DOHH2 (cell line): ENCODE measurements at regions not wholly inside any gene's neighbourhood (a gene's known extent, or its start where the extent isn't known, plus 50 kb on each side); places are given as distances from the start of the nearest gene placed in this dataset.
"Not testable (repeated sequence)": the region's sequence is repeated elsewhere in the genome, so short reads cannot be mapped to it uniquely, and the experiment has no call there.

Source experiments
- H3F3A ChIP-seq: fragments of 200-600 bp; sonication (generic), shearing (Covaris generic); 2 replicates; pipeline ENCODE4 v1.6.0; 2016; ENCODE audit warnings: antibody characterized with exemption, mild to moderate bottlenecking; ENCODE audit not compliant: control insufficient read depth, insufficient read depth
- H3K27ac ChIP-seq: fragments of 200-600 bp; sonication (generic); 2 replicates; pipeline ENCODE4 v1.5.1; 2014; ENCODE audit warnings: low read depth, mild to moderate bottlenecking, low read length, moderate library complexity
- H3K27me3 ChIP-seq: fragments of 200-600 bp; sonication (generic); 2 replicates; pipeline ENCODE4 v1.6.1; 2014; ENCODE audit warnings: mild to moderate bottlenecking, low read length, mixed read lengths; ENCODE audit not compliant: control insufficient read depth
- H3K36me3 ChIP-seq: fragments of 200-600 bp; sonication (generic); 2 replicates; pipeline ENCODE4 v1.6.1; 2014; ENCODE audit warnings: mild to moderate bottlenecking, low read length, moderate library complexity, mixed read lengths; ENCODE audit not compliant: control insufficient read depth
- H3K4me1 ChIP-seq: fragments of 200-600 bp; sonication (generic); 2 replicates; pipeline ENCODE4 v1.6.1; 2014; ENCODE audit warnings: mild to moderate bottlenecking, low read length, mixed read lengths; ENCODE audit not compliant: control insufficient read depth
- H3K4me2 ChIP-seq: fragments of 200-600 bp; sonication (generic); 2 replicates; pipeline ENCODE4 v1.6.0; 2014; ENCODE audit warnings: mild to moderate bottlenecking, low read length, moderate library complexity
- H3K4me3 ChIP-seq: fragments of 200-600 bp; sonication (generic); 2 replicates; pipeline ENCODE4 v1.5.1; 2014; ENCODE audit warnings: mild to moderate bottlenecking, low read length, mixed read lengths
- H3K79me2 ChIP-seq: fragments of 200-600 bp; sonication (generic); 2 replicates; pipeline ENCODE4 v1.6.1; 2014; ENCODE audit warnings: mild to moderate bottlenecking, low read length, mixed read lengths; ENCODE audit not compliant: control insufficient read depth
- H3K9me2 ChIP-seq: fragments of 200-600 bp; sonication (generic); replicated peaks from 2 replicates; pipeline ENCODE4 v1.6.1; 2014; ENCODE audit warnings: mild to moderate bottlenecking, low read length, mixed read lengths; ENCODE audit not compliant: control insufficient read depth
- H3K9me3 ChIP-seq: fragments of 200-600 bp; sonication (generic); 2 replicates; pipeline ENCODE4 v1.6.1; 2014; ENCODE audit warnings: antibody characterized with exemption, low read length, mixed read lengths; ENCODE audit not compliant: control insufficient read depth, insufficient read depth
- H4K20me1 ChIP-seq: fragments of 200-600 bp; sonication (generic); 2 replicates; pipeline ENCODE4 v1.6.0; 2014; ENCODE audit warnings: low read depth, mild to moderate bottlenecking, antibody characterized with exemption, low read length, moderate library complexity; ENCODE audit not compliant: control insufficient read depth, insufficient read depth
- EZH2phosphoT487 ChIP-seq: fragments of 200-600 bp; sonication (generic); IDR thresholded peaks from 2 replicates; pipeline ENCODE4 v1.6.1; 2017; ENCODE audit warnings: borderline replicate concordance, mild to moderate bottlenecking, antibody characterized with exemption, low read length, moderate library complexity, mixed read lengths
- TF ChIP-seq, protein P1 (sequence below): fragments of 200-600 bp; sonication (generic); IDR thresholded peaks from one replicate; pipeline ENCODE4 v1.5.1; 2014; ENCODE audit warnings: antibody characterized with exemption, mild to moderate bottlenecking, low read depth, low read length; ENCODE audit not compliant: poor library complexity, severe bottlenecking

DNA sequence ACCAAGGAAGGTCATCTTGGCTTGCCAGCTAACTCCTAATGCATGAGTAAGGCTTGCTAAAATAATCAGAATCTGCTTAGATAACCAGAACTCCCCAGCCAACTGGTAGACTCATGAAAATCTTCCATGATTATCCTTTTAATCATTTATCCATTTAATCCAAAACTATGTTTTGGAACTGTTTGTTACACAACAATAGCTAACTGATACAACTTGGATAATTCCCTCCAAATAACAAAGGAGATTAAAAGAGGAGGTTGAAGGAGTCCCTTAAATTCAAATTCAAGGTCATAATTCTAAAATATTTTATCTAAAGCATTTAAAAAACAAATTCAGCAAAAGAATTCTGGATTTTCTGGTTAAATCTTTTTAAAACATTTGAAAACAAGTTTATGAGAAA is 222.1 kb downstream of the DEPDC1B start:
- Histone ChIP-seq H3K4me2 (no peak overlapping the region), H3K4me1 (no peaks in the 10 kb centered on the region)

DNA sequence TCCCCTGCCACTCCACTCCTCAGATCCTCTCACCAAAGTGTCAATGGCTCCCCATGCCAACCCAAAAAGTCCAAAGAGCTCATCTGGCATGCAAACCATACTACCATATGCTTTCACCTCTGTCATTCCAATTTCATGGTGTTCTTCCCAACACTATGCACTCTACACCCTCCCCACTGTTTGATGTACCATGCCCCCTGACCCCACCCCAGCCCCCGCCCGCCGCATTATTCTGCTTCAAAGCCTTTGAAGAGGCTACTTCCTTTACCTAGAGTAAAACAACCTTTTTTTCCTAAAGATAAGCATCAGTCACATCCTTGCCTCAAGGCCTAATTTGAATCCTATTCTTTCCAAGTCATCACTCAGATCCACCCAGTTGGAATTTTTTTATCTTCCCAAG is 226.3 kb downstream of the DEPDC1B start:
- Histone ChIP-seq H3K27me3 (no peaks in the 10 kb centered on the region), H3F3A (no peaks in the 10 kb centered on the region), H3K36me3 (no peaks in the 10 kb centered on the region), H3K27ac (no peak overlapping the region), H3K4me1 (no peaks in the 10 kb centered on the region), H3K4me2 (no peak overlapping the region), H3K9me3 (peaks cover 4% of the 10 kb centered on the region; the same call in 1 of the 2 replicates), H3K9me2 (no peaks in the 10 kb centered on the region), H3K79me2 (no peaks in the 10 kb centered on the region), H4K20me1 (no peaks in the 10 kb centered on the region), H3K4me3 (no peak overlapping the region)
- TF ChIP-seq EZH2phosphoT487 = no peak
- TF ChIP-seq, protein P1, sequence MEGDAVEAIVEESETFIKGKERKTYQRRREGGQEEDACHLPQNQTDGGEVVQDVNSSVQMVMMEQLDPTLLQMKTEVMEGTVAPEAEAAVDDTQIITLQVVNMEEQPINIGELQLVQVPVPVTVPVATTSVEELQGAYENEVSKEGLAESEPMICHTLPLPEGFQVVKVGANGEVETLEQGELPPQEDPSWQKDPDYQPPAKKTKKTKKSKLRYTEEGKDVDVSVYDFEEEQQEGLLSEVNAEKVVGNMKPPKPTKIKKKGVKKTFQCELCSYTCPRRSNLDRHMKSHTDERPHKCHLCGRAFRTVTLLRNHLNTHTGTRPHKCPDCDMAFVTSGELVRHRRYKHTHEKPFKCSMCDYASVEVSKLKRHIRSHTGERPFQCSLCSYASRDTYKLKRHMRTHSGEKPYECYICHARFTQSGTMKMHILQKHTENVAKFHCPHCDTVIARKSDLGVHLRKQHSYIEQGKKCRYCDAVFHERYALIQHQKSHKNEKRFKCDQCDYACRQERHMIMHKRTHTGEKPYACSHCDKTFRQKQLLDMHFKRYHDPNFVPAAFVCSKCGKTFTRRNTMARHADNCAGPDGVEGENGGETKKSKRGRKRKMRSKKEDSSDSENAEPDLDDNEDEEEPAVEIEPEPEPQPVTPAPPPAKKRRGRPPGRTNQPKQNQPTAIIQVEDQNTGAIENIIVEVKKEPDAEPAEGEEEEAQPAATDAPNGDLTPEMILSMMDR = no peak

More for the DNA sequence above, 222.1 kb downstream of the DEPDC1B start:
- Histone ChIP-seq H3K9me2 (no peaks in the 10 kb centered on the region), H3K27me3 (no peaks in the 10 kb centered on the region), H3K27ac (no peak overlapping the region), H3K9me3 (peaks cover 4% of the 10 kb centered on the region; the same call in 1 of the 2 replicates), H3F3A (no peaks in the 10 kb centered on the region), H4K20me1 (no peaks in the 10 kb centered on the region), H3K4me3 (no peak overlapping the region), H3K36me3 (no peaks in the 10 kb centered on the region), H3K79me2 (no peaks in the 10 kb centered on the region)
- no peak for TF ChIP-seq EZH2phosphoT487
- TF ChIP-seq, protein P1 = no peak

DNA sequence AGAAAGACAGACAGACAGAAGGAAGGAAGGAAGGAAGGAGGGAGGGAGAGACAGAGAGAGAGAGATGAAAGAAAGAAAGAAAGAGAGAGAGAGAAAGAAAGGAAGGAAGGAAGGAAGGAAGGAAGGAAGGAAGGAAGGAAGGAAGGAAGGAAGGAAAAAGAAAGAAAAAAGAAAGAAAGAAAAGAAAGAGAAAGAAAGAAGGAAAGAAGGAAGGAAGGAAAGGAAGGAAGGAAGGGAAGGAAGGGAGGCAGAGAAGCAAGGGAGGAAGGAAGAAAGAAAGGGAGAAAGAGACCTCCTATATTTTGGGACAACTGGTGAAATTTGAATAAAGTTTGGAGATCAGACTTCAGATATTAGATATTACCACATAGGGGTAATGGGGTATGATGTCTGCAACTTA is 226.9 kb downstream of the DEPDC1B start:
- not testable (repeated sequence) for H3K9me2 ChIP-seq, H3K79me2 ChIP-seq, H3K36me3 ChIP-seq, H3F3A ChIP-seq, H4K20me1 ChIP-seq, H3K27me3 ChIP-seq, H3K9me3 ChIP-seq, H3K27ac ChIP-seq, H3K4me2 ChIP-seq, H3K4me1 ChIP-seq, H3K4me3 ChIP-seq

DNA sequence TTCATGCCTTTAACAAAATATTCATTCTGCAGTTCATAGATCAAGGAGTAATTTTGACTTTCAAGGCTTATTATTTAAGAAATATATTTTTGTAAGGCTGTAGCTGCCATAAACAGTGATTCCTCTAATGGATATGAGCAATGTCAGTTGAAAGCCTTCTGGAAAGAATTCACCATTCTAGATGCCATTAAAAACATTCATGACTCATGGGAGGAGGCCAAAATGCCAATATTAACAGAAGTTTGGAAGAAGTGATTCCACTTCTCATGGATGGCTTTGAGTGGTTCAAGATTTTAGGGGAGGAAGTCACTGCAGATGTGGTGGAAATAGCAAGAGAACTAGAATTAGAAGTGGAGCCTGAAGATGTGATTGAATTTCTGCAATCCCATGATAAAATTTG is 229.1 kb downstream of the DEPDC1B start:
- Histone ChIP-seq H4K20me1 (no peaks in the 10 kb centered on the region), H3K4me3 (no peak overlapping the region), H3K36me3 (no peaks in the 10 kb centered on the region), H3K4me1 (no peaks in the 10 kb centered on the region), H3K27ac (no peak overlapping the region), H3K9me2 (no peaks in the 10 kb centered on the region), H3K79me2 (no peaks in the 10 kb centered on the region), H3K27me3 (no peaks in the 10 kb centered on the region), H3K9me3 (no peaks in the 10 kb centered on the region), H3F3A (no peaks in the 10 kb centered on the region), H3K4me2 (no peak overlapping the region)
- TF ChIP-seq EZH2phosphoT487 = no peak
- TF ChIP-seq, protein P1 = no peak
